H9 (cell line): ENCODE measurements at regions not wholly inside any gene's neighbourhood (a gene's known extent, or its start where the extent isn't known, plus 50 kb on each side); places are given as distances from the start of the nearest gene placed in this dataset.
A peak's percentile ranks its signal among the peaks of the same experiment; 100 is the strongest.

Experiments used
- DNase-seq: peaks from one replicate; pipeline ENCODE4 v3.0.0-alpha.2; 2017
- H2AFZ ChIP-seq: one replicate; pipeline ENCODE4 v1.6.1; 2013; ENCODE audit warnings: mild to moderate bottlenecking, low read length, control low read depth, moderate library complexity
- H2AK5ac ChIP-seq: 2 replicates; pipeline ENCODE4 v1.6.1; 2013; ENCODE audit warnings: low read length, control low read depth, mixed read lengths; ENCODE audit not compliant: insufficient read length
- H2BK120ac ChIP-seq: one replicate; pipeline ENCODE4 v1.6.1; 2013; ENCODE audit warnings: low read depth, mild to moderate bottlenecking, low read length, control low read depth, inconsistent platforms; ENCODE audit not compliant: poor library complexity, severe bottlenecking
- H2BK12ac ChIP-seq: 2 replicates; pipeline ENCODE4 v1.6.1; 2013; ENCODE audit warnings: low read length, control low read depth, mixed read lengths, low read depth; ENCODE audit not compliant: insufficient read length
- H2BK15ac ChIP-seq: 2 replicates; pipeline ENCODE4 v1.6.1; 2013; ENCODE audit warnings: low read depth, low read length, control low read depth
- H2BK20ac ChIP-seq: one replicate; pipeline ENCODE4 v1.6.1; 2013; ENCODE audit warnings: low read depth, mild to moderate bottlenecking, low read length, control low read depth, inconsistent platforms; ENCODE audit not compliant: poor library complexity, severe bottlenecking
- H2BK5ac ChIP-seq: 2 replicates; pipeline ENCODE4 v1.6.1; 2013; ENCODE audit warnings: low read length, control low read depth, mixed read lengths; ENCODE audit not compliant: insufficient read length
- H3K14ac ChIP-seq: 2 replicates; pipeline ENCODE4 v1.6.1; 2013; ENCODE audit warnings: low read length, control low read depth; ENCODE audit not compliant: insufficient read depth
- H3K18ac ChIP-seq: 2 replicates; pipeline ENCODE4 v1.6.1; 2013; ENCODE audit warnings: low read depth, mild to moderate bottlenecking, mixed read lengths, low read length, control low read depth; ENCODE audit not compliant: insufficient read length
- H3K23ac ChIP-seq: 2 replicates; pipeline ENCODE4 v1.6.1; 2013; ENCODE audit warnings: low read length, control low read depth, mixed read lengths, low read depth; ENCODE audit not compliant: insufficient read length
- H3K23me2 ChIP-seq: 2 replicates; pipeline ENCODE4 v1.6.1; 2013; ENCODE audit warnings: low read depth, mild to moderate bottlenecking, mixed read lengths, low read length, control low read depth; ENCODE audit not compliant: insufficient read length, poor library complexity, severe bottlenecking
- H3K27ac ChIP-seq: 2 replicates; pipeline ENCODE4 v1.5.1; 2013; ENCODE audit warnings: low read length, control low read depth, mixed read lengths, low read depth; ENCODE audit not compliant: insufficient read length
- H3K27me3 ChIP-seq: 2 replicates; pipeline ENCODE4 v1.6.1; 2013; ENCODE audit warnings: low read length, control low read depth, inconsistent platforms; ENCODE audit not compliant: insufficient read depth
- H3K4ac ChIP-seq: 2 replicates; pipeline ENCODE4 v1.6.1; 2013; ENCODE audit warnings: low read depth, mild to moderate bottlenecking, control low read depth, inconsistent platforms, low read length, moderate library complexity
- H3K4me1 ChIP-seq: 2 replicates; pipeline ENCODE4 v1.6.1; 2013; ENCODE audit warnings: low read length, control low read depth, inconsistent platforms; ENCODE audit not compliant: insufficient read depth
- H3K4me2 ChIP-seq: 2 replicates; pipeline ENCODE4 v1.6.1; 2013; ENCODE audit warnings: low read length, control low read depth, mixed read lengths; ENCODE audit not compliant: insufficient read length, insufficient read depth
- H3K56ac ChIP-seq: 2 replicates; pipeline ENCODE4 v1.6.1; 2013; ENCODE audit warnings: low read depth, mild to moderate bottlenecking, mixed read lengths, low read length, control low read depth; ENCODE audit not compliant: insufficient read length
- H3K79me1 ChIP-seq: 2 replicates; pipeline ENCODE4 v1.6.1; 2013; ENCODE audit warnings: low read depth, mild to moderate bottlenecking, moderate library complexity, low read length, control low read depth, inconsistent platforms; ENCODE audit not compliant: insufficient read depth, poor library complexity, severe bottlenecking
- H3K79me2 ChIP-seq: 2 replicates; pipeline ENCODE4 v1.6.1; 2013; ENCODE audit warnings: low read length, control low read depth, inconsistent platforms; ENCODE audit not compliant: insufficient read depth
- H3K9ac ChIP-seq: 2 replicates; pipeline ENCODE4 v1.6.1; 2013; ENCODE audit warnings: low read length, control low read depth, mixed read lengths; ENCODE audit not compliant: insufficient read length; ENCODE audit errors: extremely low read depth
- H3K9me3 ChIP-seq: one replicate; pipeline ENCODE4 v1.6.1; 2013; ENCODE audit warnings: low read depth, low read length, inconsistent platforms; ENCODE audit not compliant: control insufficient read depth
- H3T11ph ChIP-seq: one replicate; pipeline ENCODE4 v1.6.1; 2013; ENCODE audit warnings: mild to moderate bottlenecking, low read length, control low read depth, inconsistent platforms
- H4K20me1 ChIP-seq: one replicate; pipeline ENCODE4 v1.6.1; 2013; ENCODE audit not compliant: control insufficient read depth, insufficient read length, insufficient read depth
- H4K5ac ChIP-seq: 2 replicates; pipeline ENCODE4 v1.6.1; 2013; ENCODE audit warnings: low read depth, mild to moderate bottlenecking, mixed read lengths, low read length, control low read depth; ENCODE audit not compliant: insufficient read length
- H4K8ac ChIP-seq: replicated peaks from 2 replicates; pipeline ENCODE4 v1.6.1; 2013; ENCODE audit warnings: low read length, control low read depth, mixed read lengths, low read depth; ENCODE audit not compliant: insufficient read length
- H4K91ac ChIP-seq: 2 replicates; pipeline ENCODE4 v1.6.1; 2013; ENCODE audit warnings: low read depth, mild to moderate bottlenecking, moderate library complexity, mixed read lengths, low read length, control low read depth; ENCODE audit not compliant: insufficient read length
- H3K27ac Mint-ChIP-seq, 3 experiments: 2 replicates in 2 of 3; 3 replicates in 1 of 3; pipeline ENCODE4 v1.8.0; 2020 to 2021; ENCODE audit warnings: mixed read lengths in 3 of 3, mild to moderate bottlenecking in 1 of 3, moderate library complexity in 1 of 3
- H3K27me3 Mint-ChIP-seq: 2 replicates; pipeline ENCODE4 v1.8.0; 2021; ENCODE audit warnings: low read depth, mild to moderate bottlenecking, moderate library complexity, mixed read lengths
- H3K36me3 Mint-ChIP-seq, 3 experiments: 2 replicates in 2 of 3; 3 replicates in 1 of 3; pipeline ENCODE4 v1.8.0; 2020 to 2021; ENCODE audit warnings: low read depth in 3 of 3, mixed read lengths in 3 of 3; ENCODE audit not compliant: insufficient read depth in 1 of 3
- H3K4me1 Mint-ChIP-seq, 2 experiments: 2 replicates each; pipeline ENCODE4 v1.8.0; 2020; ENCODE audit warnings: mixed read lengths in 2 of 2
- H3K4me3 Mint-ChIP-seq, 2 experiments: 2 replicates in 1 of 2; 3 replicates in 1 of 2; pipeline ENCODE4 v1.8.0; 2020 to 2021; ENCODE audit warnings: mild to moderate bottlenecking in 2 of 2, mixed read lengths in 2 of 2, moderate library complexity in 1 of 2
- H3K9me3 Mint-ChIP-seq, 2 experiments: 2 replicates in 1 of 2; 3 replicates in 1 of 2; pipeline ENCODE4 v1.8.0; 2020; ENCODE audit warnings: mild to moderate bottlenecking in 2 of 2, mixed read lengths in 2 of 2, moderate library complexity in 1 of 2
- CTCF ChIP-seq: fragments of 200-600 bp; sonication (generic); conservative IDR thresholded peaks from 3 replicates; pipeline ENCODE4 v1.8.0; 2021; ENCODE audit warnings: antibody characterized with exemption, mild to moderate bottlenecking
- WGBS: extraction: QIAGEN DNeasy Blood & Tissue Kit; methylation state at CpG from one replicate; pipeline ENCODE4 v1.1.7; 2013; ENCODE audit warnings: missing lambda C conversion rate, low lambda C conversion rate, mixed read lengths; ENCODE audit not compliant: insufficient read length; ENCODE audit errors: extremely low coverage; 5-methylcytosine and 5-hydroxymethylcytosine counted together

- Histone ChIP-seq H2BK20ac (no peak overlapping the region), H3K23me2 (no peaks in the 10 kb centered on the region), H2BK5ac (no peak overlapping the region), H3K56ac (no peak overlapping the region), H4K5ac (no peak overlapping the region), H2BK12ac (no peak overlapping the region), H3K4me1 (no peaks in the 10 kb centered on the region), H3K9me3 (no peaks in the 10 kb centered on the region), H3K27ac (no peak overlapping the region), H2BK120ac (no peak overlapping the region), H3K79me2 (no peaks in the 10 kb centered on the region), H2BK15ac (no peak overlapping the region), H3K4me2 (no peak overlapping the region), H3T11ph (no peak overlapping the region), H3K27me3 (no peaks in the 10 kb centered on the region; the same call in 1 of the 2 replicates), H4K20me1 (no peaks in the 10 kb centered on the region), H3K9ac (no peak overlapping the region), H2AK5ac (no peak overlapping the region), H3K79me1 (no peaks in the 10 kb centered on the region), H4K91ac (no peak overlapping the region), H2AFZ (no peak overlapping the region), H3K4ac (no peak overlapping the region), H3K14ac (no peak overlapping the region; the same call in 1 of the 2 replicates), H4K8ac (no peak overlapping the region), H3K18ac (peak overlapping the region; percentile 33), H3K23ac (no peak overlapping the region)
- no peak overlapping the region for H3K4me3 Mint-ChIP-seq
- H3K36me3 Mint-ChIP-seq = no peaks in the 10 kb centered on the region; a peak in 1 of 7 replicates
- DNase-seq = no peak
- WGBS = no CpG with 5 or more reads among the region's 25 CpGs
- H3K9me3 Mint-ChIP-seq = no peaks in the 10 kb centered on the region
- peaks cover 7 to 9% of the 10 kb centered on the region in 2 experiments for H3K4me1 Mint-ChIP-seq
- no peak for TF ChIP-seq CTCF
- peaks cover 26% of the 10 kb centered on the region for H3K27me3 Mint-ChIP-seq
- no peak overlapping the region for H3K27ac Mint-ChIP-seq
These were observed 266.7 kb downstream of the NSG2 start for GRCh38 chr5:174312270-174312617.
